ENCODE measurements at regions not wholly inside any gene's neighbourhood (a gene's known extent, or its start where the extent isn't known, plus 50 kb on each side); places are given as distances from the start of the nearest gene placed in this dataset.
"Not testable (repeated sequence)": the region's sequence is repeated elsewhere in the genome, so short reads cannot be mapped to it uniquely, and the experiment has no call there.

- Histone ChIP-seq H3K4me3 (ENCODE audit: low read depth, low read length) (no peak overlapping the region), H3K4me1 (no peaks in the 10 kb centered on the region), H3K9me3 (no peaks in the 10 kb centered on the region), H3K27me3 (peaks cover 6% of the 10 kb centered on the region; the same call in 1 of the 2 replicates), H3K36me3 (no peaks in the 10 kb centered on the region)
- no peak for DNase-seq
- no peak for TF ChIP-seq CTCF (IDR thresholded peaks at IDR 0.05; ENCODE audit: low read depth, low read length)
These were observed 133.7 kb downstream of the BRMS1L start for GRCh38 chr14:35959835-35960234.

- Histone ChIP-seq H3K27me3 (peaks cover 9% of the 10 kb centered on the region), H3K36me3 (no peaks in the 10 kb centered on the region), H3K4me1 (no peaks in the 10 kb centered on the region), H3K4me3 (ENCODE audit: low read depth, low read length) (no peak overlapping the region), H3K9me3 (no peaks in the 10 kb centered on the region)
- no peak for TF ChIP-seq CTCF (IDR thresholded peaks at IDR 0.05; ENCODE audit: low read depth, low read length)
- no peak for DNase-seq
These were observed 132.4 kb downstream of the BRMS1L start for GRCh38 chr14:35958499-35958898.

- no peak for TF ChIP-seq CTCF (IDR thresholded peaks at IDR 0.05; ENCODE audit: low read depth, low read length)
- Histone ChIP-seq H3K36me3 (no peaks in the 10 kb centered on the region), H3K9me3 (no peaks in the 10 kb centered on the region), H3K4me1 (no peaks in the 10 kb centered on the region), H3K27me3 (peaks cover 25% of the 10 kb centered on the region), H3K4me3 (ENCODE audit: low read depth, low read length) (no peak overlapping the region)
- no peak for DNase-seq
These were observed 130.4 kb downstream of the BRMS1L start for GRCh38 chr14:35956376-35957085.

GRCh38 chr14:35952584-35952983 is 126.4 kb downstream of the BRMS1L start:
- Histone ChIP-seq H3K9me3 (no peaks in the 10 kb centered on the region), H3K36me3 (no peaks in the 10 kb centered on the region), H3K27me3 (peaks cover 26% of the 10 kb centered on the region), H3K4me3 (ENCODE audit: low read depth, low read length) (no peak overlapping the region), H3K4me1 (no peaks in the 10 kb centered on the region)
- no peak for TF ChIP-seq CTCF (IDR thresholded peaks at IDR 0.05; ENCODE audit: low read depth, low read length)
- DNase-seq, result no peak

GRCh38 chr14:35949920-35950513 is 123.9 kb downstream of the BRMS1L start:
- no peaks in the 10 kb centered on the region for H3K36me3 ChIP-seq
- no peak for TF ChIP-seq CTCF (IDR thresholded peaks at IDR 0.05; ENCODE audit: low read depth, low read length)
- DNase-seq, result no peak

GRCh38 chr14:35947983-35948382 is 121.8 kb downstream of the BRMS1L start:
- not testable (repeated sequence) for DNase-seq; H3K4me3 ChIP-seq (ENCODE audit: low read depth, low read length); H3K36me3 ChIP-seq; H3K4me1 ChIP-seq; H3K9me3 ChIP-seq
- peaks cover 14% of the 10 kb centered on the region for H3K27me3 ChIP-seq

More at GRCh38 chr14:35949920-35950513, 123.9 kb downstream of the BRMS1L start:
- peaks cover 19% of the 10 kb centered on the region for H3K27me3 ChIP-seq
- no peaks in the 10 kb centered on the region for H3K9me3 ChIP-seq
- H3K4me3 ChIP-seq (ENCODE audit: low read depth, low read length), result no peak overlapping the region
- no peaks in the 10 kb centered on the region for H3K4me1 ChIP-seq
